ENCODE measurements at regions not wholly inside any gene's neighbourhood (a gene's known extent, or its start where the extent isn't known, plus 50 kb on each side); places are given as distances from the start of the nearest gene placed in this dataset.

DNA sequence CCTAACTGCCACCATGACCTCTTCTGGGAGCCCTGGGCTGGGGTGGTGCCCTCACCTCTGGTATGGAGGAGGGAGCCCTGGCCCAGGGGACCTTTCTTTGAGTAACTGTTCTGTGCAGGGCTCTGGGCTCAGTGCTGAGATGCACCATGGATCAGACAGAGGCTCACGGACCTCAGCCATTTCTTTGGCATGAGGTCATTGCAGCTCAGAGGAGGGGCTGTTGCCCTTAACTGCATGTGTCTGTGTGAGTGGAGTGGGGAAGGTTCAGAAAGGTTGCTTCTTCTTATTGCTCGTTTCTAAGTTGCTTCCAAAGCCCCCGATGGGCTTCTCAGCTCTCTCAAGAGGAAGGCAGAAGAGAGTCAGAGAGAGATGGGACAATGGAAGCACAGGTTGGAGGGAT is 233.9 kb downstream of the RPS24 start:
- TF ChIP-seq CTCF (conservative IDR thresholded peaks at IDR 0.05; ENCODE audit: low read length) (no peak), EZH2phosphoT487 (IDR thresholded peaks at IDR 0.05; ENCODE audit: borderline replicate concordance, low read depth, low read length) (no peak)

All from OCI-LY7 (cell line).